ENCODE measurements at regions not wholly inside any gene's neighbourhood (a gene's known extent, or its start where the extent isn't known, plus 50 kb on each side); places are given as distances from the start of the nearest gene placed in this dataset.

- TF ChIP-seq POLR2A (IDR thresholded peaks at IDR 0.05) = no peak
- TF ChIP-seq CTCF (IDR thresholded peaks at IDR 0.05) = no peak
These were observed 55.9 kb upstream of the FOXN2 start for GRCh38 chr2:48258481-48259149.
